ENCODE measurements at regions not wholly inside any gene's neighbourhood (a gene's known extent, or its start where the extent isn't known, plus 50 kb on each side); places are given as distances from the start of the nearest gene placed in this dataset.

DNA sequence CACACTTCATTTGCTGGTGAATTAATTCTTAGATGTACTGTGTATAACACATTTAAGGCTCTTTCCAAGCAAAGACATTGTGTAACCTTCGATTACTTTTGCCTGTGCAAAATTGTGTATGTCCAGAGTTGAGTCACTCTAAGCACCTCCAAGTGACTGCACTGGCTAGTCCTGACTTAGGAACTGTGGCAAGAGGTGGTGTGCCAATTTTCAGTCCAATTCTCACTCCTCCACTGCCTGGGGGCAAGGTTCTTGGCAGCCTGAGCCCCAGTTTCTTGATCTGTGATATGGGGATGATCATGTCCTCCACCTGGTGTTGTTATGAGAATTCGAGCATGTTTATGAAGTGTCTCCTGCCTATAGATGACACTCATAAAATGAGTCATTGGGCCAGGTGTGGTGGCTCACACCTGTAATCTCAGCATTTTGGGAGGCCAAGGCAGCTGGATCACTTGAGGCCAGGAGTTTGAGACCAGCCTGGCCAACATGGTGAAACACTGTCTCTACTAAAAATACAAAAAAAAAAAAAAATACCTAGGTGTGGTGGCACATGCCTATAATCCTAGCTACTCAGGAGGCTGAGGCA is 105.3 kb upstream of the CDYL start:
- TF ChIP-seq ISL1 (CRISPR knock-in tag; IDR thresholded peaks at IDR 0.05) (no peak), CSDC2 (CRISPR knock-in tag; IDR thresholded peaks at IDR 0.05) (no peak)
- ATAC-seq, result no peak

DNA sequence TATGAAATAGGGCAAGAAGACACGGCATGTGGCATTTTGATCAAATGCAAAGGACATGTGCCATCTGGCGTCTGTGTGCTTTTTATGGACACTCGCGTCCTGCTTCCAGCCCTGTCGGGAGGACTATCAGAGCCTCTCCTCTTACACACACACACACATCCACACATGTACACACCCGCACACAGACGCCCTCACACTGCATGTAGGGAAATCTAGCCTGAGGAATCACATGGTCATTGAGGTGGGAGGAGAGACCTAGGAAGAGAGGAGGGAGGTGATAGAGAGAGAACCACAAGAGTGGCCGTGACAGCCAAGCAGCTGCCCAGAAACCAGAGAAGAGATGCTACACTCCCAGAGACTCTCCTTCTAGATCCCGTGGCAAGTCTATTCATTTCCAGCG is 105.9 kb upstream of the CDYL start:
- no peak for TF ChIP-seq PPARA (CRISPR knock-in tag; IDR thresholded peaks at IDR 0.05; ENCODE audit: borderline replicate concordance)
- TF ChIP-seq, protein P1, sequence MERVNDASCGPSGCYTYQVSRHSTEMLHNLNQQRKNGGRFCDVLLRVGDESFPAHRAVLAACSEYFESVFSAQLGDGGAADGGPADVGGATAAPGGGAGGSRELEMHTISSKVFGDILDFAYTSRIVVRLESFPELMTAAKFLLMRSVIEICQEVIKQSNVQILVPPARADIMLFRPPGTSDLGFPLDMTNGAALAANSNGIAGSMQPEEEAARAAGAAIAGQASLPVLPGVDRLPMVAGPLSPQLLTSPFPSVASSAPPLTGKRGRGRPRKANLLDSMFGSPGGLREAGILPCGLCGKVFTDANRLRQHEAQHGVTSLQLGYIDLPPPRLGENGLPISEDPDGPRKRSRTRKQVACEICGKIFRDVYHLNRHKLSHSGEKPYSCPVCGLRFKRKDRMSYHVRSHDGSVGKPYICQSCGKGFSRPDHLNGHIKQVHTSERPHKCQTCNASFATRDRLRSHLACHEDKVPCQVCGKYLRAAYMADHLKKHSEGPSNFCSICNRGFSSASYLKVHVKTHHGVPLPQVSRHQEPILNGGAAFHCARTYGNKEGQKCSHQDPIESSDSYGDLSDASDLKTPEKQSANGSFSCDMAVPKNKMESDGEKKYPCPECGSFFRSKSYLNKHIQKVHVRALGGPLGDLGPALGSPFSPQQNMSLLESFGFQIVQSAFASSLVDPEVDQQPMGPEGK (CRISPR knock-in tag; IDR thresholded peaks at IDR 0.05; ENCODE audit: borderline replicate concordance), result no peak
- TF ChIP-seq ARNTL (CRISPR knock-in tag; IDR thresholded peaks at IDR 0.05; ENCODE audit: borderline replicate concordance, low read depth), result no peak
- TF ChIP-seq, protein P2, sequence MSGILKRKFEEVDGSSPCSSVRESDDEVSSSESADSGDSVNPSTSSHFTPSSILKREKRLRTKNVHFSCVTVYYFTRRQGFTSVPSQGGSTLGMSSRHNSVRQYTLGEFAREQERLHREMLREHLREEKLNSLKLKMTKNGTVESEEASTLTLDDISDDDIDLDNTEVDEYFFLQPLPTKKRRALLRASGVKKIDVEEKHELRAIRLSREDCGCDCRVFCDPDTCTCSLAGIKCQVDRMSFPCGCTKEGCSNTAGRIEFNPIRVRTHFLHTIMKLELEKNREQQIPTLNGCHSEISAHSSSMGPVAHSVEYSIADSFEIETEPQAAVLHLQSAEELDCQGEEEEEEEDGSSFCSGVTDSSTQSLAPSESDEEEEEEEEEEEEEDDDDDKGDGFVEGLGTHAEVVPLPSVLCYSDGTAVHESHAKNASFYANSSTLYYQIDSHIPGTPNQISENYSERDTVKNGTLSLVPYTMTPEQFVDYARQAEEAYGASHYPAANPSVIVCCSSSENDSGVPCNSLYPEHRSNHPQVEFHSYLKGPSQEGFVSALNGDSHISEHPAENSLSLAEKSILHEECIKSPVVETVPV (CRISPR knock-in tag; IDR thresholded peaks at IDR 0.05), result no peak
- no peak for TF ChIP-seq ZNF70 (CRISPR knock-in tag; IDR thresholded peaks at IDR 0.05)
- TF ChIP-seq ZFP30 (CRISPR knock-in tag; IDR thresholded peaks at IDR 0.05), result no peak
- TF ChIP-seq OSR1 (CRISPR knock-in tag; IDR thresholded peaks at IDR 0.05), result no peak
- TF ChIP-seq ZFP3 (CRISPR knock-in tag; IDR thresholded peaks at IDR 0.05), result no peak
- TF ChIP-seq, protein P3, sequence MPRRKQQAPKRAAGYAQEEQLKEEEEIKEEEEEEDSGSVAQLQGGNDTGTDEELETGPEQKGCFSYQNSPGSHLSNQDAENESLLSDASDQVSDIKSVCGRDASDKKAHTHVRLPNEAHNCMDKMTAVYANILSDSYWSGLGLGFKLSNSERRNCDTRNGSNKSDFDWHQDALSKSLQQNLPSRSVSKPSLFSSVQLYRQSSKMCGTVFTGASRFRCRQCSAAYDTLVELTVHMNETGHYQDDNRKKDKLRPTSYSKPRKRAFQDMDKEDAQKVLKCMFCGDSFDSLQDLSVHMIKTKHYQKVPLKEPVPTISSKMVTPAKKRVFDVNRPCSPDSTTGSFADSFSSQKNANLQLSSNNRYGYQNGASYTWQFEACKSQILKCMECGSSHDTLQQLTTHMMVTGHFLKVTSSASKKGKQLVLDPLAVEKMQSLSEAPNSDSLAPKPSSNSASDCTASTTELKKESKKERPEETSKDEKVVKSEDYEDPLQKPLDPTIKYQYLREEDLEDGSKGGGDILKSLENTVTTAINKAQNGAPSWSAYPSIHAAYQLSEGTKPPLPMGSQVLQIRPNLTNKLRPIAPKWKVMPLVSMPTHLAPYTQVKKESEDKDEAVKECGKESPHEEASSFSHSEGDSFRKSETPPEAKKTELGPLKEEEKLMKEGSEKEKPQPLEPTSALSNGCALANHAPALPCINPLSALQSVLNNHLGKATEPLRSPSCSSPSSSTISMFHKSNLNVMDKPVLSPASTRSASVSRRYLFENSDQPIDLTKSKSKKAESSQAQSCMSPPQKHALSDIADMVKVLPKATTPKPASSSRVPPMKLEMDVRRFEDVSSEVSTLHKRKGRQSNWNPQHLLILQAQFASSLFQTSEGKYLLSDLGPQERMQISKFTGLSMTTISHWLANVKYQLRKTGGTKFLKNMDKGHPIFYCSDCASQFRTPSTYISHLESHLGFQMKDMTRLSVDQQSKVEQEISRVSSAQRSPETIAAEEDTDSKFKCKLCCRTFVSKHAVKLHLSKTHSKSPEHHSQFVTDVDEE (CRISPR knock-in tag; IDR thresholded peaks at IDR 0.05), result no peak
- no peak for ATAC-seq

DNA sequence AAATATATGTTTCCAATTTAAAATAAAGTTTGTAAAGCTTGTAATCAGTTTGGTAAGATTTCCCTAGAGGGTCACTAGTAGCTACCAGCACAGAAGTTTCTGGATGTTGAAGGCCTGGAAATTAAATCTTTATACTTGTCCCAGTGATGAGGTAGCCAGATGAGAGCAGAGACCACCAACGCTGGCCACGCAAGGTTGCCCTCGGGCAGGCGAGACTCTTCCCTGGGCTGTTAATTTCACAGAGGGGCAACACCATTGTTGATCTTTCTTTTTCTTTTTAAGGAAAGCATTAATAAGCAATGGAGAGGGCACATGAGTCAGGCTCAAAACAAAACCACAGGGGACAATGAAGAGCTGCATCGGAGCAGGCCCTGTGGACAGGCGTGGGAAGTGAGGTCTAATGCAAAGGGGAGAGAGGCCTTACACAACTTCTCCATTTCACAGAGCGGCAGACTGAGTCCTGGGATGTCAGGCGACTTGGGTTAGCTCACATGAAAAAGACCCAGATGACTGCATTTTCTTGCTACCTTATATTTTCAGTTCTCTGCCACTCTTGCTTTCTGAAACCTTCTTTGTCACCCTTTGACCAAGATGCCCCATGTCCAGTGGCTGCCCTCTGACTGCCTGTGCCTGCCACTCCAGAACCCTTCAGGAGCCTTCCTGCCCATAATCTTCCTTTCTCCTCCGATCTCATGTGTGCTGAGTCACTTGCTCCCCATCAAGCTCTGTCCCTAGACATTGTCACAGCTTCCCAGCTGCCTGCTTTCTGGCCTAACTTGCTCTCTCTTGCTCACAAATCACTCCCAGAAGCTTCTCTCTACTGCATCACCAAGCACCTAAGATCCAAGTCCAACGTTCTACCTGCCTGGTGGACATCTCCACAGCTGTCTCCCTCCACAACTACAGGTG is 107.7 kb upstream of the CDYL start:
- ATAC-seq, result no peak
- TF ChIP-seq GLIS3 (CRISPR knock-in tag; IDR thresholded peaks at IDR 0.05) (no peak), ISL1 (CRISPR knock-in tag; IDR thresholded peaks at IDR 0.05) (no peak), RARB (CRISPR knock-in tag; IDR thresholded peaks at IDR 0.05) (no peak), ZNF565 (CRISPR knock-in tag; conservative IDR thresholded peaks at IDR 0.05; ENCODE audit: low read depth) (no peak), ZNF8 (CRISPR knock-in tag; IDR thresholded peaks at IDR 0.05) (no peak), ARNTL (CRISPR knock-in tag; IDR thresholded peaks at IDR 0.05; ENCODE audit: borderline replicate concordance, low read depth) (no peak), ZNF70 (CRISPR knock-in tag; IDR thresholded peaks at IDR 0.05) (no peak), OSR1 (CRISPR knock-in tag; IDR thresholded peaks at IDR 0.05) (no peak)
- TF ChIP-seq, protein P2 (CRISPR knock-in tag; IDR thresholded peaks at IDR 0.05), result no peak
- TF ChIP-seq, protein P3 (CRISPR knock-in tag; IDR thresholded peaks at IDR 0.05), result no peak

All from SK-N-SH treated with all-trans-retinoic acid at 6 μM for 48 hours (cell line).